ENCODE measurements at regions not wholly inside any gene's neighbourhood (a gene's known extent, or its start where the extent isn't known, plus 50 kb on each side); places are given as distances from the start of the nearest gene placed in this dataset.

GRCh38 chr7:142620402-142620801 is 128.9 kb upstream of the PRSS1 start:
- TF ChIP-seq CTCF (IDR thresholded peaks at IDR 0.05) (no peak), POLR2A (IDR thresholded peaks at IDR 0.05) (no peak)

Measured in testis (tissue), 2 donors.